ENCODE measurements at regions not wholly inside any gene's neighbourhood (a gene's known extent, or its start where the extent isn't known, plus 50 kb on each side); places are given as distances from the start of the nearest gene placed in this dataset.

DNA sequence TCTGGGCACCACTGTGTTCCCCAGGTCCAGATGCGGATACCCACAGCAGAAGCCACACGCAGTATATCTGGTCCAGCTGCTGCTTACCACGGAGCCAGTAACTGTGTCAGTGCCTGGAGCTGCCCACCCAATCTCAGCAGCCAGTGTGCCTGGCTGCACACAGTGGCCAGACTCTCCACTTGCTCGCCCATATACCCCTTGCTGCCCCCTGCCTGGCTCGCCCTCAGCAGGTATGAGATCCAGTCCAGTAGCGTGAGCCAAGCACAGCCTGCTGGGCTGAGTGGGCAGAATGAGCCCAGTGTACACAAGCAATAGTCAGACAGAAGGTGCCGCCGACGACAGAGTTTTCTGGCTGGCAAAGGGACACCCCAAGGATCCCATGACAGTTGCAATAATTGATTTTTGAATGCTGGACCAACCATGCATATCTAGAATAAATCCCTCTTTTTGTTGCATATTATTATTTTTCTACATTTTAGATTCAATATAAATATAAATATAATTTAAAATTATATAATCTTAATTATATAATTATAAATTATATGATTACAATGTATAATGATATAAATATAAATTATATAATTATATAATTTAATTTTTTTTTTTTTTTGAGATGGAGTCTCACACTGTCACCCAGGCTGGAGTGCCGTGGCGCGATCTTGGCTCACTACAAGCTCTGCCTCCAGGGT is 918.8 kb upstream of the MIR17HG start:
- TF ChIP-seq, protein P1, sequence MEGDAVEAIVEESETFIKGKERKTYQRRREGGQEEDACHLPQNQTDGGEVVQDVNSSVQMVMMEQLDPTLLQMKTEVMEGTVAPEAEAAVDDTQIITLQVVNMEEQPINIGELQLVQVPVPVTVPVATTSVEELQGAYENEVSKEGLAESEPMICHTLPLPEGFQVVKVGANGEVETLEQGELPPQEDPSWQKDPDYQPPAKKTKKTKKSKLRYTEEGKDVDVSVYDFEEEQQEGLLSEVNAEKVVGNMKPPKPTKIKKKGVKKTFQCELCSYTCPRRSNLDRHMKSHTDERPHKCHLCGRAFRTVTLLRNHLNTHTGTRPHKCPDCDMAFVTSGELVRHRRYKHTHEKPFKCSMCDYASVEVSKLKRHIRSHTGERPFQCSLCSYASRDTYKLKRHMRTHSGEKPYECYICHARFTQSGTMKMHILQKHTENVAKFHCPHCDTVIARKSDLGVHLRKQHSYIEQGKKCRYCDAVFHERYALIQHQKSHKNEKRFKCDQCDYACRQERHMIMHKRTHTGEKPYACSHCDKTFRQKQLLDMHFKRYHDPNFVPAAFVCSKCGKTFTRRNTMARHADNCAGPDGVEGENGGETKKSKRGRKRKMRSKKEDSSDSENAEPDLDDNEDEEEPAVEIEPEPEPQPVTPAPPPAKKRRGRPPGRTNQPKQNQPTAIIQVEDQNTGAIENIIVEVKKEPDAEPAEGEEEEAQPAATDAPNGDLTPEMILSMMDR (IDR thresholded peaks at IDR 0.05), result no peak
- TF ChIP-seq POLR2AphosphoS5 (IDR thresholded peaks at IDR 0.05), result no peak
- no peak for TF ChIP-seq POLR2A (IDR thresholded peaks at IDR 0.05)

Data from prostate gland (tissue), 2 donors.